ENCODE measurements at regions not wholly inside any gene's neighbourhood (a gene's known extent, or its start where the extent isn't known, plus 50 kb on each side); places are given as distances from the start of the nearest gene placed in this dataset.

DNA sequence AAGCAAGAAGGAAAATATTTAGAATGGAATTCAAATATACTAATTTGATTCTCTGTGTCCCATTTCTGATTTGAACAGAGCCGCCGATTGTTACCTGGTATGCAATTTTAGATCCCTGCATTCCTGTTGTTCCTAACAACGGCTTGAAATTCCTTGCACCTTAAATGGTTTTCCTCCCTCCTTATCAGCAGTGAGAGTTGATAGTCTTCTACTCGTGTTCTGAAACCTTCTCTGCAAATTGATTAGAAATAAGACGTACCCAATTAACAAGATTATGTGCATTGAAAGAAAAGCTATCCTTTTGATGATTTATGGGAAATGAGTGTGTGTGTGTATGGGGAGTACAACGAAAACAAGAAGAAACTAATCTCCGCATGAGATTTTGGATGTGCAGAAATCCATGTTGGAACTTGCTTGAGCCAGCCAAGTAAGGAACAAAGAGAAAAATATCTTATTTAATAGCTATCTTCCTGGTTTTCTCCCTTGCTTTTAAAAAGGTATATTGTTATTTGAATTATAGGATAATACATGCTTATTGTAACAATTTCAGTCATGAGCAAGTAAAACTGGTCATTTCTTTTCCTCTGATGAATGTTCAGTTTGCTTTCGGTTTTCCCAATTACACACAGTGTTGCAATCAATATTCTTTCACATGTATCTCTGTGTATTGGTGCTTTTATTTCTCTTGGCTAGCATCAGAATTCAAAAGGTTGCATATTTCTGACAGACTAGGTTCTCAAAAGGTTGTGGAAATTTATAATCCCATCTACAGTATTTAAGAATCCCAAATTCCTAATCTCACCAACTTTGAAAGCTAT, 211.1 kb upstream of the ACTBL2 start:
- no peak for DNase-seq

DNA sequence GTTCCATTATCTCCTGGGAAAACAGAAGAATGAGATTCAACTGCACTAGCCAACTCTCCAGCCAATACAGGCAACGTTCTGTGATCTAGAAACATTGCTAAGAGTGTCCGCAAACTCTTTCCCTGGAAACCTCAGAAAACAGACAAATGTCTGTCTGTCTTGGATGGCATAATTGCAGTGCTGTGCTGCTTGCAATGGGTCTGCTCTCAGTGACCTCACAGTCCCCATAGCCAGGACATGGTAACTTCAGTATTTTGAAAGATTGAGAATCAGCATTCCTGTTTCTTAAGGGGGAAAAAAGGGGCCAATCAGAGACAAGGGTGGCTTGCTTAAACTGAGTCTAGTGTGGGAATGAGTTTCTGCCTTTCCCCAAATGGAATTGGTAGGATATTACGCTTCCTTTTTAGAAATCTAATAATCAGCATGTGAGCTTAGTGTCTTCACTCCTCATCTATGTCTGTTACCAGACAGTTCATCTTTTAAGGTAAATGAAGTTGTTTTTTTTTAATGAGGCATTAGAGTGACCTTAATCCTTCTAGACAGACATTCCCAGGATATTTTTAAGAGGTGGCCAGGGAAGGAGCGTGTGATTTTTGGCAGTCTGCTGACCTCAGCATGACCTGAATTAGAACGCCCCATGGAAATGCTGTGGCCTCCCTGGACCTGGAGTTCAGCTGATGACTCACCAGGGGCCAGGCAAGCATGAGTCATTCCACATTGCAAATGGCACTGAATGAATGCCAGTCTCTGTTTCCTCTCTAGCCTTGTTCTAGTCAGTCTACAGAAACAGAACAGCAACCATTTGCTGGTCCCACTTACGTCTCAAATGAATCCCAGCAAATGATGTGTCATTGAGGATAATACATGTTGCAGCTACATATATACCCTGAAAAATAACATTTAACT, 210.2 kb upstream of the ACTBL2 start:
- peak; percentile 20 to 30 for DNase-seq

GRCh38 chr5:57690724-57691123, 208.1 kb upstream of the ACTBL2 start:
- no peak for DNase-seq

- DNase-seq = no peak
These were observed 205.0 kb upstream of the ACTBL2 start for GRCh38 chr5:57687596-57687995.

DNA sequence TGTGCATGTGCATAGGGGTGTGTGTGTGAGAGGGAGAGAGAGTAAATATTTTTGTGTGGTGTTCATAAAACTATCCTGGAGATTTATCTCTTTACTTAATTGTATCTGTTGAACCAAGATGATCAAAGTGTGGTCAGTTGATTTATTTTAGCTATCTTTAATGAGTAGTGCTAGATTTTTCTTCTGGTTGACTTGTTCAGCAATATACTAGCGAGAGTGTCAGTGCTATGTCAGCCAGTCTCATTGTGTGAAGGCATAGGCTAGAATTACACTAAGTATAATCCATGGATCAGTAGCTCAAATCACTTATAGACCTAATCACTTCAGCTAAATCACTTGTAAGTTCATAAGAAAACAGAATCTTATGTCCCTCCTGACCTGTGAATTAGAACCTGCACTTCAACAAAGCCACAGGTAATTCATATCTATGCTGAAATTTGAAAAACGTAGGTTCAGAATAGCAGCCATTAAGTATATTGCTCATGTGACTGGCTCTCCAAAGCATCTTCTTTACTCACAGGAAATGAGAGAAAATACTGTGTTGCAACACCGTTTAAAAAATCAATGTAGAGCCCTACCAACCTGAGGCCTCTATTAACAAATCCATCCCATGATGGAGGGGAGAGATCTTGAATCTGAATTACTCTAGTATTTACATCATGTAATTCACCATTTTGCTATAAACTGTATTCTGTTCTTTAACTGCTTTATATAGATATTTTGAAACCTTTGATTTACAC, 203.1 kb upstream of the ACTBL2 start:
- no peak for DNase-seq

GRCh38 chr5:57684299-57684702, 201.7 kb upstream of the ACTBL2 start:
- DNase-seq = no peak

DNA sequence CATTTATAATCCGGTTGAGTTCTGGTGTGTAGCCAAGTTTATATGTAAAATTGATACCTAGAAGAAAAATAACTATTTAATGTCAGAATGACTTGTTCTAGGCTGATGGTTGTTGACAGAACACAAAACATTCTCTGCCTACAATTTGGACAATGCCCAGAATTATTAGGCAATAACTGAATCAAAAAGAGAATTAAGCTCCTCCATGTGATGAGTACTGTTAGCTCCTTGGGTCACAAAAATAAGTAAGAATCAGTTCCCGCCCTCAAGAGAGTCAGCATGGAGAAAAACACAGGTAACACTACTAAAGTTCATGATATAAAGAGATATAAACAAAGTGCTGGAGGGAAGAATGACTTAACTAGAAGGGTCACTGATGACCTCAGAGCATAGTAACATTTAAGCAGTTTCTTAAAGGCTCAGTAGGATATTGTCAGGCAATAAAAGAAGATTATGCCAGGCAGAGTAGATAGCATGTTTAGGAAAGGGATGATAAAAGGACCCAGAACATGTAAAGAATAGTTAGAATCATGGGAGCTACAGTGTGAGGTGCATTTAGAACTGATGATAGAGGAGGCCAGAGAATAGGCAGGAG, 200.5 kb upstream of the ACTBL2 start:
- no peak for DNase-seq

DNA sequence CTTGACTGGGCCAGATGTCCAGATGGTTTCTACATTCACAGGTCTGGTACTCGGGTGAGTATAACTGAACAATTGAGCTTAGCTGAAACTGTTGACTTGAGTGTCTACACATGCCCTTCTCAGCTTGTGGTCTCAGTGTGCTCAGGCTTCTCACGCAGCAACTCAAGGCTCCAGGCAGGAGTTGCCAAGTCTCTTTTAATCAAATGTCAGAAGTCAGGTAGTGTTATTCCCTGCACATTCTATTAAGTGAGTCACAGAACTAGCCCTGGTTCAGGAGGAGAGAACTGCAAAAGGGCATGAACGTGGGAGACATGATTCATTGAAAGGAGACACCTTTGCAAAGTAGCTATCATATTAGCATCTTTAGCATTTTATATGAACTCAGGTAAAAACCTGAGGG, 199.3 kb upstream of the ACTBL2 start:
- no peak for DNase-seq

- no peak for DNase-seq
These were observed 198.1 kb upstream of the ACTBL2 start for GRCh38 chr5:57680686-57681085.

DNA sequence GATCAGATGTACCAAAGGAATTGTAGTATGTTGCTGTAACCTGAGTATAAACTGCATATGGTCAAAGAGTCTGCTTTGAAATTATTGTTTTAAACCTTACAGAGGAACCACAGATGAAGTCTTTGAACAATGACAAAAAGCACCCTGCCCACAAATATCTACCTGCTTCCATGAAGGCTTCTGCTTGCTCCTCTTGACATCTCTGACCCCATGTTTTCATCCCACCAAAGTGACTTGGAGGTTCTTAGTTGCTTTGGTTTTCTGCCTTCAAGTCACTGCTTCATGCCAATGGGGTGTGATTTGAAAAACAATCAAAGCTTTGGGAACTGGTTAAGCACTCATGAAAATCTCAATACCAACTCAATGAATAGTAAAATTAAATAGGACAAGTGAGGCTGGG, 194.6 kb upstream of the ACTBL2 start:
- no peak for DNase-seq

DNA sequence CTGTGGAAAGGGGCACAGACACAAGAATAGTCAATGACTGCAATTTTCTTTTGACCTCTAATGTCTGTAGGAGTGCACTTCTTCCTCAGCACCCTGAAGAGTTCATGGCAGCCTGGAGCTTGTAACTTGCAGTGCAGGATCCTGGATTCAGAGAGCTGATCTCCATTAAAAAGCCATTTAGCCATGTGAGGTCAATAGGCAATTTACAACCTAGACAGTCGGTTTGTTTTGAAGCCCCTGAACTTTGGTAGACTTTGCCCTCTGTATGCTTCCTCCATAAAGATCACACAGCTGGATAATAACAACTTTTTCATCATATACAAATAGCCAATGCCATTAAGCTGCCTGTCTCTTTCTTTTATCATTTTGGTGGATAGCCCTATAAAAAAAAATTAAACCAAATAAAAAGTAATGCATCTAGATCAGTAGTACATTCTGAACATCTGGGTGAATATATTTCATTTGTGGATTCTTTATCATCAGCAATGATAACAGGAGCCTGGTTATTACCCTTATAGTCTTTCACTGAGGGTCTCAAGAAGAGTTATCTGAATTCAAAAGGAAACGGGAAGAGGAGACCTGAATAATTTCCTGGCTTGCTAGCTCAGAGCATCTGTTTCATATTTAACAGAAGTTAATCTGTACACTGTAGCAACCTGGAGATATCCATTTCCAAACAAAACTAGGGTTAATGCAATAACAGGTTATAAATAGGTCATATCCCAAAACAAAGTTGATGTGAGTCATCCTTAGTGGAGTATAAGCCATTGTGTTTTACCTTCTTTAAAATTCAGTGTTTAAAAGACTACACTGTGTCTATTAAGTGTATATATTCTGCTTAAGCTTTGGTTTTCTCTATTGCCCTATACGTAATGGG, 193.8 kb upstream of the ACTBL2 start:
- DNase-seq = no peak

- no peak for DNase-seq
These were observed 192.6 kb upstream of the ACTBL2 start for GRCh38 chr5:57675236-57675635.

DNA sequence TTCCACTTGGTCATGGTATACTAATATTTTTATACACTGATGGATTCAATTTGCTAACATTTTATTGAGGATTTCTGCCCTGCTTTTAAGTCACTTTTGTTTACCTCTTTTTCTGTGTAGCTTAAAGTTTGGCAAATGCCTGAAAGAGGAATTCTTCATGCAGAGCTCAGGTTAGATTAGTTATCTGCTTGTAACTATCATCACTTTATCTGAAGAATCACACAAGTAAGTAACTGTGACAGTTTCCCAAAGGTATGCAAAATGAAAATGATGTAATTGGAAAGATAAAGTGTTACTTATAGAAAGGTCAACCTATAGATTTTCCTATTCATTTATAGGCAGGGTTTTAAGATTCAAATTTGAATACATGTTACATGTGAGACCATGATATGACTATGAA, 188.8 kb upstream of the ACTBL2 start:
- no peak for DNase-seq

DNA sequence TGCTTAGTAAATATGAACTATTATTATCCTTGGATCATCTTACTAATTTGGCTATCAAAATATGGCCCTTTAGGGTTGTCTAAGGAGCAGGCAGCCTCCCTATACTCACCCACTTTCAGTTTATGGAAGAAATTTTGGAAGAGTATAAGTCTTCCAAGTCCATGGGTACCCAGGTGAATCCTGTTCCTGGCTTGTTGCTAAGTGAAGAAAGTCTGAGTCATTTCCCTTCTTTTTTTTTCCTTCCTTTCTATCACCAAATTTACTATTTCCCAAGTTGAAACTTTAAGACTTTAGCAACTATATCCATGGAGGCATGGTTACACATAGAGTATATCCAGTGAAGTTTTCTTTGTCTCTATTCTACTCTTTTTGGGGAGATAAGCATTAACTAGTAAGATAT, 184.0 kb upstream of the ACTBL2 start:
- no peak for DNase-seq

DNA sequence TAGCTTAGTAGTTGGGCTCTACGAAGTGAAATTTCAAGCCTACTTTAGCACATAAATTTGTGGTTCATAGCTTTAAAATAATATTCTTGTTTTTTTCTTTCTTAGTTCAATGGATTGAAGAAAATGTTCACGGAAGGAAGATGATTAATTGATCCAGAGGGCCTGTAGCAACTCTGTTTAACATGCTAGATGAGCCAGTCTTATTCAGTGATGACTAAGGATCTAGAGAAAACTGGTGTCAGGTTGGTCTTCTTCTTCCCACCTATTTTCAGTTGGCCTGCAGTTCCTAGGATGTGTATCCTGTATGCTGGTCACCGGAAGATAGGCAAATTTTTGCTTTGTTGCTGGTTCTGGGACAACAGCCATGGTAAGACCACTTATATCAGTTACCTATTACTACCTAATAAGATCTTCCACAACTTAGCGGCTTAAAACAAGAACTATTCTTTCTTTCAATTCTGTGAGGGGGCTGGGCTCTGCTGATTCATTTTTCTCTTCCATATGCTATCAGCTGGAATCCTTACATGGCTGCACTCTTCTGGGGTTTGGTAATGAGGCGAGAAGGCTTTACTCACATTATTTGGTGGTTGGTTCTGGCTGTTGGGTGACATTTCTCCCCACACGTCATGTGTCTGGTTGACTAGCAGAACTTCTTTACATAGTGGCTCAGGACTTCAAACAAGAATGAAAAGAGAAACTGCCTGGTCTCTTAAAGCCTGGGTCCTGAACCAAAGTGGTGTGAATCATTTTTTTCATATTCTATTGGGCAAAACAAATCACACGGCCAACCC, 182.7 kb upstream of the ACTBL2 start:
- no peak for DNase-seq

DNA sequence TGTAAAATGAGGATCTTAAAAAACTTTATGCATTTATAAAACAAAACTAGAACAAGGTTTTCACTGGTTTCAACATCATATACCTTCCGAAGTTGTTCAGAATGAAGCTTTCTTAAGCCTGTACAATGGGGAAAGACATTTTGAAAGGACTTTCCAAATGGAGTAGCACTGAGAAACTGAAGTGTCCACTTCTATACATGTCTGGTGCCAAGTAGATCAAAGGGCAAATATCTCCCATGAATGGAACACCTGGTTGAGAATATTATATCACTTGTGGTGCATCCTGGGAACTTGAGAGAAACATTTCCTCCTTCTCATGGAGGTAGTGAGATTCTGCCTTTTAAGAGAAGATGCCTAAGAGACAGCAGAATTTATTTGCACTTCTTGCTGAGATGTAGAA, 182.1 kb upstream of the ACTBL2 start:
- DNase-seq = no peak

DNA sequence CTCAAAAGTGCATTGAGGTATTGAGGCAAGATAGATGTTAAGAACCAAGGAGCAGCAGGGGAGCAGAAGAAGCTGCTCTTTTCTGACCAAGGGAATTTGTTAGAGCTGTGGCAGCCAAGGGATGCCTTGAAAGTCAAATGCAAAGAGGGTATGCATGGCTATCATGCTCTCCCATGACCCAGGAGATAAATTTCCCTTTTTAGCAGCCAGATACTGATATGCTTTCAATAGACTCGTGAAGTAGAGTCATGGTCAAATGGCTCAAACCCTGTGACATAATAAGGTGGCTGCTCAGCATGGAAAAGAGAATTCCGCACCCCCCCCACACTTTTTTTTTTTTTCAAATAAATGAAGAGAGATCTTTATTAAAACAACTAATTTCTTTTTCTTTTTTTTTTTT, 180.9 kb upstream of the ACTBL2 start:
- no peak for DNase-seq

DNA sequence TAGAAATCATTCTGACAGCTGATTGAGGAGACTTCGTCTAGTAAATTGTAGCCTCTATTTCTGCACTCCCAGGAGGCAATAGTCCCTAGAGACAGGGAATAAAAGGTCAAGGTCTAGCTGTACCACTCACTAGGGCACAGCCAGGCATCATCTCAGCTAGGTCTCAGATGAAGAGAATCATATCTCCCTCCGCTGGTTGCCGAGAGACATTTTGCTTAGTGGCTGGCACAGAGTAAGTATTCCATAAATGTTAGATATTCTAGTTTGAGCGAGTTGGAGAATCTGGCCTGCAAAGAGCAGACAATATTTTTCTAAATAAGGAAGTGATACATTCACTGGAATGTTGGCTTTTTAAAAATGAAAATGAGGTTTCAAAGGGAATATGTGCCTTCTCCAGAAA, 180.4 kb upstream of the ACTBL2 start:
- no peak for DNase-seq

GRCh38 chr5:57659886-57660285, 177.3 kb upstream of the ACTBL2 start:
- no peak for DNase-seq

- DNase-seq = no peak
These were observed 175.4 kb upstream of the ACTBL2 start for GRCh38 chr5:57658018-57658417.

- DNase-seq = no peak
These were observed 172.6 kb upstream of the ACTBL2 start for GRCh38 chr5:57655228-57655627.
